GM13977 (cell line): ENCODE measurements at regions not wholly inside any gene's neighbourhood (a gene's known extent, or its start where the extent isn't known, plus 50 kb on each side); places are given as distances from the start of the nearest gene placed in this dataset.
"Not testable (repeated sequence)": the region's sequence is repeated elsewhere in the genome, so short reads cannot be mapped to it uniquely, and the experiment has no call there.

Experiments
- DNase-seq: peaks from one replicate; pipeline ENCODE4 v3.0.0; 2012; ENCODE audit warnings: low spot score
- CTCF ChIP-seq: IDR thresholded peaks from 2 replicates; pipeline ENCODE4 v1.5.1; 2012; ENCODE audit warnings: mild to moderate bottlenecking, control low read depth; ENCODE audit not compliant: insufficient read depth; ENCODE audit errors: extremely low read depth, missing control alignments
- in situ Hi-C: fragments of 300-500 bp; cut with MboI; formaldehyde crosslinking; loops from one replicate; pipeline ENCODE4 v1.12.0; 2022; ENCODE audit warnings: low sequenced_read_pairs, low pct_unique_long_range_greater_than_20kb, mixed read lengths, inconsistent platforms; ENCODE audit not compliant: unreplicated experiment

GRCh38 chr16:86956437-86956836, 360.8 kb downstream of the C16orf95 start:
- TF ChIP-seq CTCF: no peak
- DNase-seq: no peak
- in situ Hi-C loops: no loop called here

GRCh38 chr16:86957662-86958198, 359.5 kb downstream of the C16orf95 start:
- DNase-seq, in situ Hi-C loops: not testable (repeated sequence)

- TF ChIP-seq CTCF: no peak
- in situ Hi-C loops: no loop called here
- no peak for DNase-seq
Observed at GRCh38 chr16:86958423-86958822, 358.8 kb downstream of the C16orf95 start.

- in situ Hi-C loops: no loop called here
- DNase-seq: no peak
- no peak for TF ChIP-seq CTCF
Observed at GRCh38 chr16:86959091-86959651, 358.0 kb downstream of the C16orf95 start.

- TF ChIP-seq CTCF: no peak
- in situ Hi-C loops: no loop called here
- no peak for DNase-seq
Observed at GRCh38 chr16:86959729-86960128, 357.5 kb downstream of the C16orf95 start.

- TF ChIP-seq CTCF: no peak
- in situ Hi-C loops: no loop called here
- DNase-seq: no peak
Observed at GRCh38 chr16:86960266-86960665, 356.9 kb downstream of the C16orf95 start.

GRCh38 chr16:86961171-86961601, 356.0 kb downstream of the C16orf95 start:
- in situ Hi-C loops: no loop called here
- no peak for TF ChIP-seq CTCF
- DNase-seq: no peak
